ENCODE measurements at regions not wholly inside any gene's neighbourhood (a gene's known extent, or its start where the extent isn't known, plus 50 kb on each side); places are given as distances from the start of the nearest gene placed in this dataset.

DNA sequence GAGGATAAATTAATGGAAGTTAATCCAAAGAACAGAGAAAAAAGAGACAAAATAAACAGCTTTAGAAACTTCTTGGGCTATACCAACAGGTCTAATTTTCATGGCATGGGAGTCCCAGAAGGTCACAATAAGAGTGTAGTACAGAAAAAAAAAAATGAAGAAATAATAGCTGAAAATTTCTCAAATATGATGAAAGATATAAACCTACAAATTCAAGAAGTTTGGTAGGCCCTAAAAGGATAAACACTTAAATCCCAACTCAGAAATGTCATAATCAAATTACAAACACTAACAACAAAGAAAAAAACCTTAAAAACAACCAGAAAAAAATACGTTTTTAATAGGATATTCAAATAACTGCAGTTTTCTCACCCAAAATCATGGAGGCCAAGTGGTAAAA lies 229.3 kb upstream of the ZEB2 start:
- no peak for TF ChIP-seq POLR2A (IDR thresholded peaks at IDR 0.05)
- TF ChIP-seq, protein P1, sequence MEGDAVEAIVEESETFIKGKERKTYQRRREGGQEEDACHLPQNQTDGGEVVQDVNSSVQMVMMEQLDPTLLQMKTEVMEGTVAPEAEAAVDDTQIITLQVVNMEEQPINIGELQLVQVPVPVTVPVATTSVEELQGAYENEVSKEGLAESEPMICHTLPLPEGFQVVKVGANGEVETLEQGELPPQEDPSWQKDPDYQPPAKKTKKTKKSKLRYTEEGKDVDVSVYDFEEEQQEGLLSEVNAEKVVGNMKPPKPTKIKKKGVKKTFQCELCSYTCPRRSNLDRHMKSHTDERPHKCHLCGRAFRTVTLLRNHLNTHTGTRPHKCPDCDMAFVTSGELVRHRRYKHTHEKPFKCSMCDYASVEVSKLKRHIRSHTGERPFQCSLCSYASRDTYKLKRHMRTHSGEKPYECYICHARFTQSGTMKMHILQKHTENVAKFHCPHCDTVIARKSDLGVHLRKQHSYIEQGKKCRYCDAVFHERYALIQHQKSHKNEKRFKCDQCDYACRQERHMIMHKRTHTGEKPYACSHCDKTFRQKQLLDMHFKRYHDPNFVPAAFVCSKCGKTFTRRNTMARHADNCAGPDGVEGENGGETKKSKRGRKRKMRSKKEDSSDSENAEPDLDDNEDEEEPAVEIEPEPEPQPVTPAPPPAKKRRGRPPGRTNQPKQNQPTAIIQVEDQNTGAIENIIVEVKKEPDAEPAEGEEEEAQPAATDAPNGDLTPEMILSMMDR (IDR thresholded peaks at IDR 0.05), result no peak

All from Peyer's patch (tissue), 4 donors.